GM12874 (cell line): ENCODE measurements at regions not wholly inside any gene's neighbourhood (a gene's known extent, or its start where the extent isn't known, plus 50 kb on each side); places are given as distances from the start of the nearest gene placed in this dataset.

ENCODE experiments used
- CTCF ChIP-seq: IDR thresholded peaks from 2 replicates; pipeline ENCODE4 v1.5.1; 2011; ENCODE audit warnings: low read depth, mild to moderate bottlenecking, control low read depth, low read length, moderate library complexity; ENCODE audit not compliant: insufficient read depth

- TF ChIP-seq CTCF = no peak
Observed at GRCh38 chr4:184322328-184323025, 104.8 kb upstream of the ENPP6 start.

GRCh38 chr4:184320631-184321030, 103.0 kb upstream of the ENPP6 start:
- TF ChIP-seq CTCF = no peak

- no peak for TF ChIP-seq CTCF
Observed at GRCh38 chr4:184318852-184319251, 101.2 kb upstream of the ENPP6 start.

- TF ChIP-seq CTCF = no peak
Observed at GRCh38 chr4:184317234-184317918, 99.7 kb upstream of the ENPP6 start.

GRCh38 chr4:184316821-184317220, 99.1 kb upstream of the ENPP6 start:
- no peak for TF ChIP-seq CTCF

GRCh38 chr4:184315675-184316359, 98.1 kb upstream of the ENPP6 start:
- TF ChIP-seq CTCF = no peak

GRCh38 chr4:184313702-184314659, 96.3 kb upstream of the ENPP6 start:
- no peak for TF ChIP-seq CTCF
